ENCODE measurements at regions not wholly inside any gene's neighbourhood (a gene's known extent, or its start where the extent isn't known, plus 50 kb on each side); places are given as distances from the start of the nearest gene placed in this dataset.

GRCh38 chr6:43956478-43956877 is 170.8 kb downstream of the MRPL14 start:
- no peaks in the 10 kb centered on the region for H3F3A ChIP-seq (ENCODE audit: low read length, unreplicated experiment)
- H3K9me3 ChIP-seq (ENCODE audit: low read length): no peaks in the 10 kb centered on the region
- BruUV-seq (replicated peaks): no TSS peak
- no peak overlapping the region for H3K4me2 ChIP-seq (ENCODE audit: low read length)
- H4K20me1 ChIP-seq (ENCODE audit: low read length): no peaks in the 10 kb centered on the region
- no peaks in the 10 kb centered on the region for H3K9me2 ChIP-seq (replicated peaks; ENCODE audit: low read length)
- no peaks in the 10 kb centered on the region for H3K36me3 ChIP-seq (ENCODE audit: low read depth, low read length)
- intact Hi-C loops (cut with micrococcal nuclease): no loop called here
- DNase-seq (no peak), ATAC-seq (no peak)
- ChIA-PET POLR2A (ENCODE audit: unreplicated experiment) (no interaction called here), CTCF (interaction anchor here (0.6 kb wide), 1 partner anchor 186 kb away, joined by 6 read pairs; the partner anchor contains the start of gene VEGFA)
- no peak overlapping the region for H2AFZ ChIP-seq (ENCODE audit: low read length)
- H3K4me3 ChIP-seq (ENCODE audit: low read length): no peak overlapping the region
- H3K9ac ChIP-seq (ENCODE audit: low read length): no peak overlapping the region
- no peaks in the 10 kb centered on the region; the same call in 1 of the 2 replicates for H3K4me1 ChIP-seq (ENCODE audit: insufficient read depth, low read length)
- TF ChIP-seq EZH2phosphoT487 (IDR thresholded peaks at IDR 0.05; ENCODE audit: borderline replicate concordance, low read length) (no peak), EZH2 (IDR thresholded peaks at IDR 0.05; ENCODE audit: low read length, unreplicated experiment) (no peak)
- TF ChIP-seq, protein P1, sequence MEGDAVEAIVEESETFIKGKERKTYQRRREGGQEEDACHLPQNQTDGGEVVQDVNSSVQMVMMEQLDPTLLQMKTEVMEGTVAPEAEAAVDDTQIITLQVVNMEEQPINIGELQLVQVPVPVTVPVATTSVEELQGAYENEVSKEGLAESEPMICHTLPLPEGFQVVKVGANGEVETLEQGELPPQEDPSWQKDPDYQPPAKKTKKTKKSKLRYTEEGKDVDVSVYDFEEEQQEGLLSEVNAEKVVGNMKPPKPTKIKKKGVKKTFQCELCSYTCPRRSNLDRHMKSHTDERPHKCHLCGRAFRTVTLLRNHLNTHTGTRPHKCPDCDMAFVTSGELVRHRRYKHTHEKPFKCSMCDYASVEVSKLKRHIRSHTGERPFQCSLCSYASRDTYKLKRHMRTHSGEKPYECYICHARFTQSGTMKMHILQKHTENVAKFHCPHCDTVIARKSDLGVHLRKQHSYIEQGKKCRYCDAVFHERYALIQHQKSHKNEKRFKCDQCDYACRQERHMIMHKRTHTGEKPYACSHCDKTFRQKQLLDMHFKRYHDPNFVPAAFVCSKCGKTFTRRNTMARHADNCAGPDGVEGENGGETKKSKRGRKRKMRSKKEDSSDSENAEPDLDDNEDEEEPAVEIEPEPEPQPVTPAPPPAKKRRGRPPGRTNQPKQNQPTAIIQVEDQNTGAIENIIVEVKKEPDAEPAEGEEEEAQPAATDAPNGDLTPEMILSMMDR (conservative IDR thresholded peaks at IDR 0.05; ENCODE audit: low read depth, low read length): no peak
- H3K79me2 ChIP-seq (ENCODE audit: low read length): no peaks in the 10 kb centered on the region
- H3K27me3 ChIP-seq (ENCODE audit: low read length): no peaks in the 10 kb centered on the region
- H3K27ac ChIP-seq (ENCODE audit: low read length): no peak overlapping the region

- DNase-seq: no peak
- Histone ChIP-seq H3K27me3 (ENCODE audit: low read length) (no peaks in the 10 kb centered on the region), H3K79me2 (ENCODE audit: low read length) (no peaks in the 10 kb centered on the region), H3K9me2 (replicated peaks; ENCODE audit: low read length) (no peaks in the 10 kb centered on the region), H3F3A (ENCODE audit: low read length, unreplicated experiment) (no peaks in the 10 kb centered on the region), H3K4me1 (ENCODE audit: insufficient read depth, low read length) (no peaks in the 10 kb centered on the region; the same call in 1 of the 2 replicates), H3K4me2 (ENCODE audit: low read length) (no peak overlapping the region), H2AFZ (ENCODE audit: low read length) (no peak overlapping the region), H3K9me3 (ENCODE audit: low read length) (no peaks in the 10 kb centered on the region), H3K4me3 (ENCODE audit: low read length) (no peak overlapping the region), H3K36me3 (ENCODE audit: low read depth, low read length) (no peaks in the 10 kb centered on the region), H3K9ac (ENCODE audit: low read length) (no peak overlapping the region), H3K27ac (ENCODE audit: low read length) (no peak overlapping the region), H4K20me1 (ENCODE audit: low read length) (no peaks in the 10 kb centered on the region)
- ChIA-PET POLR2A (ENCODE audit: unreplicated experiment) (no interaction called here), CTCF (interaction anchor here (0.6 to 1.0 kb wide), 3 partner anchors 18 to 125 kb away, joined by 3 read pairs; no protein-coding TSS in a partner anchor)
- no peak for ATAC-seq
- intact Hi-C loops (cut with micrococcal nuclease): loop anchor here (5.0 kb wide), 1 partner anchor 182 kb away; the partner anchor contains the start of gene VEGFA
- TF ChIP-seq EZH2phosphoT487 (IDR thresholded peaks at IDR 0.05; ENCODE audit: borderline replicate concordance, low read length) (no peak), EZH2 (IDR thresholded peaks at IDR 0.05; ENCODE audit: low read length, unreplicated experiment) (no peak)
- TF ChIP-seq, protein P1 (conservative IDR thresholded peaks at IDR 0.05; ENCODE audit: low read depth, low read length): no peak
- BruUV-seq (replicated peaks): no TSS peak
Measured at GRCh38 chr6:43954311-43955131, 172.7 kb downstream of the MRPL14 start.
